SK-N-SH (cell line): ENCODE measurements at regions not wholly inside any gene's neighbourhood (a gene's known extent, or its start where the extent isn't known, plus 50 kb on each side); places are given as distances from the start of the nearest gene placed in this dataset.

Experiments used
- CTCF ChIA-PET: fragments of 300-600, 350-600 bp; formaldehyde crosslinking; extraction: SDS; loops from one replicate; lab custom pipeline; 2021; lab: Yijun Ruan, JAX
- POLR2A ChIA-PET: fragments of 350-600 bp; sonication (Branson Sonifier 250); formaldehyde crosslinking; extraction: SDS; loops from one replicate; lab custom pipeline; 2020; ENCODE audit warnings: antibody characterized with exemption, inconsistent platforms; lab: Yijun Ruan, JAX
- DNase-seq: peaks from one replicate; pipeline ENCODE4 v3.0.0; 2012
- H2AFZ ChIP-seq: fragments of 200-600 bp; sonication (generic); 2 replicates; pipeline ENCODE4 v1.8.1; 2016; ENCODE audit warnings: antibody characterized with exemption, mild to moderate bottlenecking, low read depth
- H3F3A ChIP-seq: fragments of 200-600 bp; sonication (generic); replicated peaks from 2 replicates; pipeline ENCODE3; 2016; ENCODE audit warnings: antibody characterized with exemption, mild to moderate bottlenecking; ENCODE audit not compliant: insufficient read depth
- H3K27ac ChIP-seq, 2 experiments: fragments of 200-500 bp in 1 of 2; fragments of 200-600 bp in 1 of 2; sonication (Bioruptor generic) in 1 of 2; sonication (generic), shearing (Covaris generic) in 1 of 2; 2 replicates each; pipeline versions ENCODE4 v1.5.1 to v1.6.1; 2014 to 2016; ENCODE audit warnings: low read depth in 2 of 2, inconsistent platforms in 1 of 2, low read length in 1 of 2, mild to moderate bottlenecking in 1 of 2, mixed read lengths in 1 of 2
- H3K27me3 ChIP-seq: fragments of 200-600 bp; sonication (generic), shearing (Covaris generic); 2 replicates; pipeline ENCODE4 v1.6.1; 2016; ENCODE audit warnings: mixed run types; ENCODE audit not compliant: insufficient read depth
- H3K36me3 ChIP-seq, 2 experiments: fragments of 200-500 bp in 1 of 2; fragments of 200-600 bp in 1 of 2; sonication (Bioruptor generic) in 1 of 2; sonication (generic) in 1 of 2; replicated peaks in 1 of 2; 2 replicates each; pipeline versions ENCODE3 to v1.5.1; 2014 to 2016; ENCODE audit warnings: low read length in 1 of 2, mild to moderate bottlenecking in 1 of 2; ENCODE audit not compliant: insufficient read depth in 2 of 2, control insufficient read depth in 1 of 2
- H3K4me1 ChIP-seq, 2 experiments: fragments of 200-500 bp in 1 of 2; fragments of 200-600 bp in 1 of 2; sonication (Bioruptor generic) in 1 of 2; sonication (generic), shearing (Covaris generic) in 1 of 2; 2 replicates each; pipeline versions ENCODE4 v1.5.1 to v1.6.1; 2014 to 2016; ENCODE audit warnings: low read depth in 1 of 2, low read length in 1 of 2, mixed run types in 1 of 2; ENCODE audit not compliant: insufficient read depth in 2 of 2, control insufficient read depth in 1 of 2
- H3K4me2 ChIP-seq: fragments of 200-600 bp; sonication (generic), shearing (Covaris generic); 2 replicates; pipeline ENCODE4 v1.6.1; 2017; ENCODE audit warnings: mixed run types
- H3K4me3 ChIP-seq, 2 experiments: fragments of 200-500 bp in 1 of 2; fragments of 200-600 bp in 1 of 2; sonication (Bioruptor generic) in 1 of 2; sonication (generic), shearing (Covaris generic) in 1 of 2; 2 replicates each; pipeline versions ENCODE4 v1.5.1 to v1.8.1; 2014 to 2016; ENCODE audit warnings: low read depth in 2 of 2, inconsistent platforms in 1 of 2, low read length in 1 of 2, mild to moderate bottlenecking in 1 of 2, mixed read lengths in 1 of 2, moderate library complexity in 1 of 2
- H3K79me2 ChIP-seq: fragments of 200-600 bp; sonication (generic); 2 replicates; pipeline ENCODE4 v1.8.1; 2017; ENCODE audit warnings: mild to moderate bottlenecking; ENCODE audit not compliant: insufficient read depth
- H3K9ac ChIP-seq: fragments of 200-600 bp; sonication (generic); 2 replicates; pipeline ENCODE4 v1.6.1; 2017; ENCODE audit warnings: mixed run types
- H3K9me2 ChIP-seq: fragments of 200-600 bp; sonication (generic); 2 replicates; pipeline ENCODE4 v1.6.1; 2017; ENCODE audit warnings: mixed run types
- H3K9me3 ChIP-seq: fragments of 200-600 bp; sonication (generic); 2 replicates; pipeline ENCODE4 v1.6.1; 2017; ENCODE audit warnings: mixed run types, mild to moderate bottlenecking, moderate library complexity
- H4K20me1 ChIP-seq: fragments of 200-600 bp; sonication (generic); 2 replicates; pipeline ENCODE4 v1.6.1; 2017; ENCODE audit warnings: mild to moderate bottlenecking, mixed run types; ENCODE audit not compliant: insufficient read depth
- CHD2 ChIP-seq: fragments of 150-350 bp; IDR thresholded peaks from 2 replicates; pipeline ENCODE4 v1.6.1; 2018; ENCODE audit warnings: low read length; ENCODE audit not compliant: partially characterized antibody
- EZH2phosphoT487 ChIP-seq: fragments of 200-600 bp; sonication (generic); IDR thresholded peaks from 2 replicates; pipeline ENCODE4 v1.6.1; 2017; ENCODE audit warnings: low read depth, mixed run types, mild to moderate bottlenecking, antibody characterized with exemption, moderate library complexity, borderline replicate concordance
- FOXM1 ChIP-seq: IDR thresholded peaks from 2 replicates; pipeline ENCODE4 v1.4.0; 2012; ENCODE audit warnings: low read depth, mild to moderate bottlenecking
- GABPA ChIP-seq: IDR thresholded peaks from 2 replicates; pipeline ENCODE4 v1.4.0; 2012; ENCODE audit warnings: low read depth, mild to moderate bottlenecking
- NRF1 ChIP-seq: IDR thresholded peaks from 2 replicates; pipeline ENCODE4 v1.6.1; 2012; ENCODE audit warnings: low read depth, mild to moderate bottlenecking, low read length
- POLR2AphosphoS5 ChIP-seq: IDR thresholded peaks from 2 replicates; pipeline ENCODE4 v1.6.1; 2012; ENCODE audit warnings: low read depth, low read length
- RAD21 ChIP-seq: IDR thresholded peaks from 2 replicates; pipeline ENCODE4 v1.6.1; 2012; ENCODE audit warnings: mild to moderate bottlenecking, low read length
- RFX5 ChIP-seq: IDR thresholded peaks from 2 replicates; pipeline ENCODE4 v1.6.1; 2012; ENCODE audit warnings: mild to moderate bottlenecking, improper control_type of control experiment, low read length
- SMC3 ChIP-seq: IDR thresholded peaks from 2 replicates; pipeline ENCODE4 v1.6.1; 2012; ENCODE audit warnings: low read depth, low read length, improper control_type of control experiment
- USF2 ChIP-seq: fragments of 150-350 bp; IDR thresholded peaks from 2 replicates; pipeline ENCODE4 v1.6.1; 2017; ENCODE audit warnings: antibody characterized with exemption, low read length, low read depth, borderline replicate concordance
- ZBTB33 ChIP-seq: IDR thresholded peaks from 2 replicates; pipeline ENCODE4 v1.4.0; 2012; ENCODE audit warnings: low read depth, borderline replicate concordance
- WGBS: methylation state at CpG from one replicate; pipeline ENCODE4 v1.1.6; 2017; ENCODE audit warnings: low lambda C conversion rate; 5-methylcytosine and 5-hydroxymethylcytosine counted together

- Histone ChIP-seq H3K9ac (no peak overlapping the region), H3K36me3 (no peaks in the 10 kb centered on the region), H3F3A (no peaks in the 10 kb centered on the region), H2AFZ (no peak overlapping the region), H3K27me3 (no peaks in the 10 kb centered on the region), H3K27ac (no peak overlapping the region), H3K4me3 (no peak overlapping the region), H3K4me2 (no peak overlapping the region), H3K79me2 (no peaks in the 10 kb centered on the region), H3K9me3 (no peaks in the 10 kb centered on the region), H3K4me1 (no peaks in the 10 kb centered on the region; a peak in 1 of 4 replicates), H3K9me2 (no peaks in the 10 kb centered on the region), H4K20me1 (no peaks in the 10 kb centered on the region)
- ChIA-PET POLR2A (no interaction called here), CTCF (interaction anchor here (1.5 to 2.3 kb wide), 2 partner anchors 9 to 10 kb away, joined by 3 to 9 read pairs; no protein-coding TSS in a partner anchor)
- DNase-seq, result no peak
- TF ChIP-seq RAD21 (no peak), SMC3 (no peak), POLR2AphosphoS5 (no peak), EZH2phosphoT487 (no peak), NRF1 (no peak)
- 51% methylated on average over 3 of the region's 3 CpGs for WGBS
Measured at GRCh38 chr6:87920245-87920644, 127.4 kb upstream of the SPACA1 start.

- Histone ChIP-seq H2AFZ (no peak overlapping the region), H3K9ac (no peak overlapping the region), H3K36me3 (no peaks in the 10 kb centered on the region), H3K9me3 (no peaks in the 10 kb centered on the region), H3K4me1 (no peaks in the 10 kb centered on the region; a peak in 1 of 4 replicates), H3K79me2 (no peaks in the 10 kb centered on the region), H3F3A (no peaks in the 10 kb centered on the region), H4K20me1 (no peaks in the 10 kb centered on the region), H3K27me3 (no peaks in the 10 kb centered on the region), H3K4me3 (no peak overlapping the region), H3K4me2 (no peak overlapping the region), H3K27ac (no peak overlapping the region), H3K9me2 (no peaks in the 10 kb centered on the region)
- no peak for TF ChIP-seq GABPA
- TF ChIP-seq USF2, result no peak
- no peak for TF ChIP-seq RFX5
- TF ChIP-seq FOXM1, result no peak
- TF ChIP-seq SMC3, result no peak
- TF ChIP-seq NRF1, result no peak
- no peak for TF ChIP-seq CHD2
- TF ChIP-seq ZBTB33, result no peak
- 32% methylated on average over 1 of the region's 1 CpG for WGBS
- ChIA-PET POLR2A (no interaction called here), CTCF (no interaction called here)
- no peak for DNase-seq
Measured at GRCh38 chr6:87919416-87919815, 128.2 kb upstream of the SPACA1 start.
